ENCODE measurements at regions not wholly inside any gene's neighbourhood (a gene's known extent, or its start where the extent isn't known, plus 50 kb on each side); places are given as distances from the start of the nearest gene placed in this dataset.

- TF ChIP-seq CTCF (IDR thresholded peaks at IDR 0.05) (no peak), POLR2A (IDR thresholded peaks at IDR 0.05) (no peak)
Measured at GRCh38 chr6:128719786-128720185, 163.2 kb upstream of the LAMA2 start.
